Epithelial cell of esophagus (primary cell): ENCODE measurements at regions not wholly inside any gene's neighbourhood (a gene's known extent, or its start where the extent isn't known, plus 50 kb on each side); places are given as distances from the start of the nearest gene placed in this dataset.

Experiments used
- DNase-seq: peaks from one replicate; pipeline ENCODE4 v3.0.0; 2010; ENCODE audit warnings: low read depth
- H3K4me3 ChIP-seq: 2 replicates; pipeline ENCODE4 v1.5.1; 2011; ENCODE audit warnings: mild to moderate bottlenecking, low read length, control low read depth
- CTCF ChIP-seq: IDR thresholded peaks from 2 replicates; pipeline ENCODE4 v1.5.1; 2011; ENCODE audit warnings: low read depth, mild to moderate bottlenecking, low read length, control low read depth, inconsistent platforms; ENCODE audit not compliant: insufficient read depth; ENCODE audit errors: missing control alignments

DNA sequence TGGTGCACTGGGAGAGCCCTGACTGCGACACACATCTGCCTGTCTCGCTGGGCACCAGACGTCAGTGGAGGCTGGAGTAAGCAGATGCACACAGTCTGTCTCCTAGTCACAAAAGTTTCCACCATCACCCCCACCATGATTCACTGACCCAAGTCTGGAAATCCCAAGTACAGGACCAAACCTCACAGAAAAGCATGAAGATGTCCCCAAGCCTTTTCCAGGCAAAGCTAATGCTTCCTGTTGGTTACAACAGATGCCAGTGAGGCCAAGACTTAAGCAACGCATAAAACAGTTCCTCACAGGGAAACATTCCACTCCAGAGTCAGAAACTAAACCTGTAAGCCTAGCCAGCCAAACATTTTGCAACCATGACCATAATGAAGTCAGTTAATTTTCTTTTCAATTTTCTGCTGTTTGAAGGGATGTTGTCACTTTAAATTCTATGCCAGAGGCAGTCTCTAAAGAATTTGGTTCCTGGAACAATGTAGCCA lies 259.3 kb upstream of the SLC30A5 start:
- TF ChIP-seq CTCF: no peak
- H3K4me3 ChIP-seq: no peak overlapping the region
- peak; percentile 11 for DNase-seq

DNA sequence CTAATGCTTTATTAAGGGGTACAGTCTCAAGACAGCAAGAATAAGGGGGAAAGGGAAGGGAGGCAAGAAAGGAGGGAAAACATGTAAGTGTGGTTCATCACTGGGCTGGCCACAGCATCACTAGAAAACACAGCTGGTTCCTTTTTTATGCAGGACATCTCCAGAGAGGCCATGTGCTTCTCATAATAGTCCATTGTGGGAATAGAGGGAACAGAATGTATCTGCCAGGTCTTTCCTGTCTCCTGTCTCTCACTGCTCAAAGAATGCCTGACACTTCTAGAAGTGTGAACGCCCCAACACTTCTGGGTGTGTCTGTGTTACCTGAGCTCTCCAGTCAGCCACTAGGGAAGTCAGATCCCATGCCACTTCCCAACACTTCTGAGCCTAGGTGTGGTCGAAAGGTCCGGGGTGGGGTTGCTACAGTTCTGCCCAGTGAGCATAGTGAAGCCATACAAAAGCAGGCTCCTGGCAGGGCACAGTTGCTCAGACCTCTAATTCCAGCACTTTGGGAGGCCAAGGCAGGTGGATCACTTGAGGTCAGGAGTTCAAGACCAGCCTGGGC lies 255.6 kb upstream of the SLC30A5 start:
- no peak overlapping the region for H3K4me3 ChIP-seq
- no peak for TF ChIP-seq CTCF
- DNase-seq: peak; percentile 14

GRCh38 chr5:68839019-68839552 lies 254.7 kb upstream of the SLC30A5 start:
- no peak for TF ChIP-seq CTCF
- DNase-seq: peak; percentile 76

GRCh38 chr5:68843624-68844364 lies 250.0 kb upstream of the SLC30A5 start:
- TF ChIP-seq CTCF: no peak
- no peak for DNase-seq
- H3K4me3 ChIP-seq: no peak overlapping the region

More at GRCh38 chr5:68839019-68839552, 254.7 kb upstream of the SLC30A5 start:
- no peak overlapping the region for H3K4me3 ChIP-seq

DNA sequence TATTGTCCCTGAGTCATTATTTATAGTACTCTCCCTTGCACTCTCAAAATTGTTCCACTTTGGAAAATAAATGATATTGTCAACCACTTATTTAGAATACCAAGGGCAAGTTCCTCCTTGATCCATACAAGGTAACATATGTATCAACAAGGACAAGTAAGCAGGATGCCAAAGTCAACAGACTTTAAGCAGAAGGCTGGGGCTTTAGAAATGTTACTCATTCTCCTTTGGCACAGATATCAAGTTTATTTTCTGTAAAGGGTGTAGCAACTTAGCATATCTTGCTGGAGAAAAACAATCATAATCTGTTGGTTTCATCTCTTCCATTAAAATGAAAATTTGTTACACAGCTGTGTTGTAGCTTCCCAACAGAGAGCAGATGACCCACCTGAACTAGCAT lies 248.7 kb upstream of the SLC30A5 start:
- H3K4me3 ChIP-seq: no peak overlapping the region
- TF ChIP-seq CTCF: no peak
- DNase-seq: peak; percentile 39

GRCh38 chr5:68846828-68847227 lies 247.0 kb upstream of the SLC30A5 start:
- no peak for TF ChIP-seq CTCF
- no peak overlapping the region for H3K4me3 ChIP-seq
- DNase-seq: no peak

DNA sequence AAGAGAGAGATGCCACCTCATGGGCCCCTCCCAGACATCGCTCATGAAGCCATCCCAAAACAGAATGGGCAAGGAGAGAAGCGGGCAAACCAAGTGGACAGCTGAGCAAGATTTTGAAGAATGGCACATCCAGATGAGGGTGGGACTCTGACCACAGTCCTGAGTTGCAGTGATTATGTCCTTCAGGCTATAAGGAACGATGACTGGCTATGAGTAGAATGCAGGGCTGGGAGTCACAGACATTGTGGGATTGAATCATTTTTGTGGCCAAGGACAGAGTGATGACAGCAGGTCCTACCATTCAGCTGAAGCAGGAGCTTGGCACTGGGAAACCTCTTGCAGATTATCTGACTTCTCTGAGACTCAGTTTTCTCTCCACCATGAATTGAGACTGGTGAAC lies 245.7 kb upstream of the SLC30A5 start:
- DNase-seq: peak; percentile 59
- no peak overlapping the region for H3K4me3 ChIP-seq
- TF ChIP-seq CTCF: no peak
